ENCODE measurements at regions not wholly inside any gene's neighbourhood (a gene's known extent, or its start where the extent isn't known, plus 50 kb on each side); places are given as distances from the start of the nearest gene placed in this dataset.

DNA sequence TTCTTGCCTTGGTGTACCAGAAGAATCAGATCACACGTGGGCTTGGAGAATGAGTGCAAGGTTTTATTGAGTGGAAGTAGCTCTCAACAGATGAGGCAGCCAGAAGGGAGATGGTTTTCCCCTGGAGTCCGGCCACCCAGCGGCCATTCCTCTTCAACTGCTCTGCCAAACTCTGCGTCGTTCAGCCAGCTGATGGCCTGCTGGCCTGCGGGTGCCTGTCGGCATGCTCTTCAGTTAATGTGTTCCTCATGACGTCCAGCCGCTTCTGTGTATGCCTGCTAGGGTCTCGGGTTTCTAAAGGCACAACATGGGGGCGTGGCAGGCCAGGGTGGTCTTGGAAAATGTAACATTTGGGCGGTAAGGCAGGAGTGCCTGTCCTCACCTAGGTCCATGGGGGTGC lies 487.9 kb upstream of the LRRC4C start:
- TF ChIP-seq, protein P1, sequence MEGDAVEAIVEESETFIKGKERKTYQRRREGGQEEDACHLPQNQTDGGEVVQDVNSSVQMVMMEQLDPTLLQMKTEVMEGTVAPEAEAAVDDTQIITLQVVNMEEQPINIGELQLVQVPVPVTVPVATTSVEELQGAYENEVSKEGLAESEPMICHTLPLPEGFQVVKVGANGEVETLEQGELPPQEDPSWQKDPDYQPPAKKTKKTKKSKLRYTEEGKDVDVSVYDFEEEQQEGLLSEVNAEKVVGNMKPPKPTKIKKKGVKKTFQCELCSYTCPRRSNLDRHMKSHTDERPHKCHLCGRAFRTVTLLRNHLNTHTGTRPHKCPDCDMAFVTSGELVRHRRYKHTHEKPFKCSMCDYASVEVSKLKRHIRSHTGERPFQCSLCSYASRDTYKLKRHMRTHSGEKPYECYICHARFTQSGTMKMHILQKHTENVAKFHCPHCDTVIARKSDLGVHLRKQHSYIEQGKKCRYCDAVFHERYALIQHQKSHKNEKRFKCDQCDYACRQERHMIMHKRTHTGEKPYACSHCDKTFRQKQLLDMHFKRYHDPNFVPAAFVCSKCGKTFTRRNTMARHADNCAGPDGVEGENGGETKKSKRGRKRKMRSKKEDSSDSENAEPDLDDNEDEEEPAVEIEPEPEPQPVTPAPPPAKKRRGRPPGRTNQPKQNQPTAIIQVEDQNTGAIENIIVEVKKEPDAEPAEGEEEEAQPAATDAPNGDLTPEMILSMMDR (conservative IDR thresholded peaks at IDR 0.05 in 1 of 2, IDR thresholded peaks at IDR 0.05 in 1 of 2; ENCODE audit: extremely low read depth in 1 of 2, insufficient read depth in 1 of 2, low read depth in 1 of 2, low read length in 2 of 2), result no peak
- no peak for TF ChIP-seq EZH2 (IDR thresholded peaks at IDR 0.05; ENCODE audit: borderline replicate concordance, low read length)
